Neuronal stem cell (in vitro differentiated cells): ENCODE measurements at regions not wholly inside any gene's neighbourhood (a gene's known extent, or its start where the extent isn't known, plus 50 kb on each side); places are given as distances from the start of the nearest gene placed in this dataset.
A peak's percentile ranks its signal among the peaks of the same experiment; 100 is the strongest.

Experiments used
- DNase-seq: peaks from one replicate; pipeline ENCODE4 v3.0.0-alpha.2; 2013; ENCODE audit warnings: low spot score
- H2AFZ ChIP-seq: one replicate; pipeline ENCODE4 v1.6.1; 2013; ENCODE audit warnings: mild to moderate bottlenecking, low read length, inconsistent platforms
- H2AK5ac ChIP-seq: 2 replicates; pipeline ENCODE4 v1.6.1; 2013; ENCODE audit warnings: low read depth, mild to moderate bottlenecking, inconsistent platforms, low read length, moderate library complexity, mixed read lengths
- H2BK120ac ChIP-seq: 2 replicates; pipeline ENCODE4 v1.6.1; 2013; ENCODE audit warnings: low read depth, mild to moderate bottlenecking, inconsistent platforms, low read length, moderate library complexity, mixed read lengths
- H2BK12ac ChIP-seq: one replicate; pipeline ENCODE4 v1.6.1; 2013; ENCODE audit warnings: low read length, inconsistent platforms
- H2BK15ac ChIP-seq: 2 replicates; pipeline ENCODE4 v1.6.1; 2013; ENCODE audit warnings: mild to moderate bottlenecking, low read length, inconsistent platforms, mixed read lengths
- H2BK5ac ChIP-seq: one replicate; pipeline ENCODE4 v1.6.1; 2013; ENCODE audit warnings: inconsistent platforms, mild to moderate bottlenecking, low read length, moderate library complexity
- H3K14ac ChIP-seq: one replicate; pipeline ENCODE4 v1.6.1; 2013; ENCODE audit warnings: low read length, inconsistent platforms
- H3K18ac ChIP-seq: 2 replicates; pipeline ENCODE4 v1.6.1; 2013; ENCODE audit warnings: low read length, inconsistent platforms
- H3K23ac ChIP-seq: 2 replicates; pipeline ENCODE4 v1.6.1; 2013; ENCODE audit warnings: low read depth, mild to moderate bottlenecking, mixed read lengths, low read length, inconsistent platforms; ENCODE audit not compliant: poor library complexity
- H3K27ac ChIP-seq: replicated peaks from 3 replicates; pipeline ENCODE4 v1.5.1; 2013; ENCODE audit warnings: low read length, inconsistent platforms
- H3K27me3 ChIP-seq, 3 experiments: 2 replicates each; pipeline ENCODE4 v1.6.1; 2013; ENCODE audit warnings: low read length in 3 of 3, mild to moderate bottlenecking in 2 of 3, inconsistent platforms in 1 of 3, low read depth in 1 of 3, mixed read lengths in 1 of 3, moderate library complexity in 1 of 3; ENCODE audit not compliant: control insufficient read depth in 3 of 3, insufficient read depth in 3 of 3
- H3K36me3 ChIP-seq, 2 donors: replicated peaks in 1 of 2; 2 replicates each; pipeline ENCODE4 v1.6.1; 2013; ENCODE audit warnings: low read length in 2 of 2; ENCODE audit not compliant: control insufficient read depth in 2 of 2, insufficient read depth in 2 of 2
- H3K4ac ChIP-seq: 2 replicates; pipeline ENCODE4 v1.6.1; 2013; ENCODE audit warnings: inconsistent platforms, mild to moderate bottlenecking, low read length, moderate library complexity
- H3K4me1 ChIP-seq, 2 donors: 1 replicate in 1 of 2; 2 replicates in 1 of 2; pipeline ENCODE4 v1.6.1; 2013; ENCODE audit warnings: low read length in 2 of 2, low read depth in 1 of 2; ENCODE audit not compliant: control insufficient read depth in 2 of 2, insufficient read depth in 1 of 2
- H3K4me2 ChIP-seq: one replicate; pipeline ENCODE4 v1.6.1; 2013; ENCODE audit warnings: mild to moderate bottlenecking, low read length, inconsistent platforms; ENCODE audit not compliant: insufficient read depth, poor library complexity, severe bottlenecking
- H3K4me3 ChIP-seq, 2 donors: 2 replicates each; pipeline ENCODE4 v1.5.1; 2013; ENCODE audit warnings: low read length in 2 of 2, mild to moderate bottlenecking in 2 of 2, inconsistent platforms in 1 of 2, moderate library complexity in 1 of 2
- H3K79me1 ChIP-seq: one replicate; pipeline ENCODE4 v1.6.1; 2013; ENCODE audit warnings: low read depth, mild to moderate bottlenecking, inconsistent platforms, low read length, moderate library complexity
- H3K9ac ChIP-seq: one replicate; pipeline ENCODE4 v1.6.1; 2013; ENCODE audit warnings: mild to moderate bottlenecking, low read depth, low read length, inconsistent platforms; ENCODE audit not compliant: poor library complexity
- H3K9me3 ChIP-seq, 2 donors: replicated peaks in 1 of 2; 2 replicates each; pipeline versions ENCODE3 to v1.6.1; 2013; ENCODE audit warnings: low read length in 2 of 2, mild to moderate bottlenecking in 2 of 2, inconsistent platforms in 1 of 2, low read depth in 1 of 2, mixed read lengths in 1 of 2, moderate library complexity in 1 of 2; ENCODE audit not compliant: control insufficient read depth in 2 of 2, insufficient read depth in 1 of 2
- H4K8ac ChIP-seq: one replicate; pipeline ENCODE4 v1.6.1; 2013; ENCODE audit warnings: low read depth, mild to moderate bottlenecking, inconsistent platforms, low read length, moderate library complexity
- H4K91ac ChIP-seq: one replicate; pipeline ENCODE4 v1.6.1; 2013; ENCODE audit warnings: low read length, low read depth, mild to moderate bottlenecking, inconsistent platforms; ENCODE audit not compliant: poor library complexity
- WGBS, 2 donors: extraction: QIAGEN DNeasy Blood & Tissue Kit; methylation state at CpG; one replicate each; pipeline ENCODE4 v1.1.7; 2013; ENCODE audit warnings: missing lambda C conversion rate in 2 of 2, mixed read lengths in 1 of 2; ENCODE audit not compliant: insufficient read length in 2 of 2, insufficient replicate concordance in 1 of 2; ENCODE audit errors: extremely low coverage in 2 of 2; 5-methylcytosine and 5-hydroxymethylcytosine counted together

DNA sequence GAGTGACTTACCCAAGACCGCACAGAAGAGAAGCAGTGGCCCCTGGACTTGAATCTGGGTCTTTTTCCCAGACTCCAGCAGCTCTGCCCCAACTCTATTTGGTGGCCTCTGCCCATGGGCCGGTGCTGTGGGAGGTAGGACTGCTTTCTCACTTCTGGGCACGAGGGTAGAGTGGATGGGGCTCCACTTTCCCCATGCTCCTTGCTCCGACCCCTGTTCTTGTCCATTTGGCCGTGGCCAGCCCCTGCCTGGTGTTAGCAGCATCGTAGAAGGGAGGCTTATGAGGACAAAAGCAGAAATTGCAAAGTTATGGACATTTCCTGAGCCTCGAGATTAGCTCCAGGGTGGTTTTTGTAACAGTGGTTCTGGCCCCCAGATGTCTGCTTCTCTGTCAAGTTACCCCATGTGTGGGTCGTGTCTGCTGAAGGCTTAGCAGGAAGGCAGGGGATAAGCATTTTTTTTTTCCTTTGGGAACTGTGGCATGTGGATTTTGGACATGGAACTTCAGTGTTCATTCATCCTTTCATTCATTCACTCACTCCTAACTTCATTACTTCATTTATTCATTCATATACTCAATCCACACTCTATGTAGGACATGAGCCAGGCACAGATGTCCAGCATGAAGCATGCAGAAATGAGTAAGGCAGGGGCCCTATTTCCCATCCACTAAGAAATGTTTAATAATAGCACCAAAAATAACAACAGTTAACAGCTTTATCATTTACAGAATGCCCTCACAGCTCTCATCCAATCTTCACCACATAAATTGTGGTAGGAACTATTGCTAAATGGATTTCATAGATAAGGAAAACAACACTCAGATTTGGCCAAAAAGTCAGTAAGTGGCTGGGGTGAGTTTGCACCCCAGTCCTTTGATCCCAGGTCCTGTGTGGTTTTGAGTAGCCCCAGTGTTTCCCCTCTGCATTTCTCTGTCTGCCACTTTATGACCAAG is 180.5 kb downstream of the OPA1 start:
- peaks cover 35 to 63% of the 10 kb centered on the region in 2 donors for H3K4me1 ChIP-seq
- WGBS, 2 donors: no CpG with 5 or more reads among the region's 8 CpGs
- no peak overlapping the region for H2AFZ ChIP-seq
- H2AK5ac ChIP-seq: no peak overlapping the region
- H3K23ac ChIP-seq: no peak overlapping the region
- no peak overlapping the region for H2BK15ac ChIP-seq
- H3K79me1 ChIP-seq: no peaks in the 10 kb centered on the region
- H4K91ac ChIP-seq: no peak overlapping the region
- H3K4ac ChIP-seq: no peak overlapping the region
- peaks cover 0 to 41% (median 11%) of the 10 kb centered on the region in 3 experiments for H3K27me3 ChIP-seq
- H3K36me3 ChIP-seq: no peaks in the 10 kb centered on the region
- no peak overlapping the region for H3K9ac ChIP-seq
- H2BK12ac ChIP-seq: no peak overlapping the region
- no peak overlapping the region for H3K4me2 ChIP-seq
- H3K27ac ChIP-seq: no peak overlapping the region
- no peak for DNase-seq
- H4K8ac ChIP-seq: no peak overlapping the region
- H3K14ac ChIP-seq: no peak overlapping the region
- no peak overlapping the region for H2BK5ac ChIP-seq
- H3K9me3 ChIP-seq: peaks cover 0 to 6% of the 10 kb centered on the region in 2 donors
- peak overlapping the region; percentile 13 for H3K18ac ChIP-seq
- H3K4me3 ChIP-seq: no peak overlapping the region
- H2BK120ac ChIP-seq: no peak overlapping the region

DNA sequence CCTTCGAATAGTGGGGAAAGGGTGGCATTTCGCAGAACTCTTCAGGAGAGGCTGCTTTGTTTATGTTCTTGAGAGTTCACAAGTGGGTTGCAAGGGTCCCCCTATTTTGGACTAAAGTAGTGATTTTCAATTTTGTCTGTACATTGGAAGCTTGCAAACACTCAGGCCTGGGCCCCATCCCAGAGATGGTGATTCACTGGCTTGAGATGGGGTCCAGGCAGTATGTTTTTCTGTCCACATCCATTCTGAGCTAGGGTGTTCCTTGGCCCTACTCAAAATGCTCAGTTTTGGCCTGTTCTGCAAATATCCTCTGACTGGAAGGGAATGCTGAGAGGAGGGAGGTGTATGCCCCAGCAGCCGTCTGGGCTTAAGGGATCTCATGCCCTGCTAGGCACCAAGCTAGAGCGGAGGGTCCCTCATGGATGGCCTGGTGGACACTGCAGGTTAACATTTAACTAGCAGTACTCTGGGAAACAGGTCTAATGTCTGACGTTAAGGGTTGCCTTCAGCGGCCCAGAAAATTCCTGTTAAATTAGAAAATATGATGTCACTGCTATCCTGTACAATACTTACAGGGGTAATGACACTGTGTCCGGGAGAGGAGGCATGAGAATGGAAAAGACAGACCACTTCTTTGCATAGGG is 181.4 kb downstream of the OPA1 start:
- Histone ChIP-seq H3K4me1 (peaks cover 35 to 63% of the 10 kb centered on the region in 2 donors), H3K4me2 (no peak overlapping the region), H3K27me3 (peaks cover 0 to 46% (median 11%) of the 10 kb centered on the region in 3 experiments), H3K4me3 (no peak overlapping the region), H2BK5ac (no peak overlapping the region), H4K8ac (no peak overlapping the region), H3K23ac (no peak overlapping the region), H3K9ac (no peak overlapping the region), H3K27ac (no peak overlapping the region), H2BK12ac (no peak overlapping the region), H3K79me1 (no peaks in the 10 kb centered on the region), H3K14ac (no peak overlapping the region), H3K36me3 (no peaks in the 10 kb centered on the region), H4K91ac (no peak overlapping the region), H3K4ac (no peak overlapping the region), H2AK5ac (no peak overlapping the region), H3K9me3 (peaks cover 0 to 1% of the 10 kb centered on the region in 2 donors), H2BK15ac (no peak overlapping the region), H2BK120ac (no peak overlapping the region), H3K18ac (no peak overlapping the region), H2AFZ (no peak overlapping the region)
- WGBS, 2 donors: no CpG with 5 or more reads among the region's 7 CpGs
- no peak for DNase-seq

DNA sequence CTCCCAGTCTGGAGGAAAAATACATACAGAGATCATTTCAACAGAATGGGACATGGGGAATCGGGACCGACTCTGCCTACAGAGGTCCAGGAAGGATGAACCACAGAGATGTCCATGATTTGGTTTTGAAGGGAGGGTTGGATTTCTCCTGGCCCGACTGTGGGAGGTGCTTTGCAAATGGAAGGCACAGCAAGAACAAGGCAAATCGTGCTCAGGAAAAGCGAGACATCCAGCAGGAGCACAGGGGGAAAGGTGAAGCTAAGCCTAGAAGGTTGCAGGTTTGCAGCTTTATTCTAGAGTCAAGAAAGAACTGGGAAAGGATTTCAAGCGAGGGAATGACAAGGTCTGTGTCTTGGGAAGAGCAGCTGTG is 181.9 kb downstream of the OPA1 start:
- Histone ChIP-seq H3K27ac (no peak overlapping the region), H3K18ac (peak overlapping the region; percentile 28), H2BK12ac (no peak overlapping the region), H2AFZ (no peak overlapping the region), H4K8ac (no peak overlapping the region), H3K14ac (no peak overlapping the region), H2BK5ac (no peak overlapping the region), H3K36me3 (no peaks in the 10 kb centered on the region), H2BK15ac (peak overlapping the region; percentile 12), H3K9me3 (no peaks in the 10 kb centered on the region), H2BK120ac (no peak overlapping the region), H3K4ac (no peak overlapping the region), H3K27me3 (peaks cover 0 to 46% (median 11%) of the 10 kb centered on the region in 3 experiments), H3K4me3 (no peak overlapping the region), H3K23ac (no peak overlapping the region), H2AK5ac (no peak overlapping the region), H3K4me1 (peaks cover 35 to 63% of the 10 kb centered on the region in 2 donors), H4K91ac (no peak overlapping the region), H3K4me2 (no peak overlapping the region), H3K79me1 (no peaks in the 10 kb centered on the region), H3K9ac (no peak overlapping the region)
- no CpG with 5 or more reads among the region's 6 CpGs for WGBS, 2 donors
- no peak for DNase-seq

DNA sequence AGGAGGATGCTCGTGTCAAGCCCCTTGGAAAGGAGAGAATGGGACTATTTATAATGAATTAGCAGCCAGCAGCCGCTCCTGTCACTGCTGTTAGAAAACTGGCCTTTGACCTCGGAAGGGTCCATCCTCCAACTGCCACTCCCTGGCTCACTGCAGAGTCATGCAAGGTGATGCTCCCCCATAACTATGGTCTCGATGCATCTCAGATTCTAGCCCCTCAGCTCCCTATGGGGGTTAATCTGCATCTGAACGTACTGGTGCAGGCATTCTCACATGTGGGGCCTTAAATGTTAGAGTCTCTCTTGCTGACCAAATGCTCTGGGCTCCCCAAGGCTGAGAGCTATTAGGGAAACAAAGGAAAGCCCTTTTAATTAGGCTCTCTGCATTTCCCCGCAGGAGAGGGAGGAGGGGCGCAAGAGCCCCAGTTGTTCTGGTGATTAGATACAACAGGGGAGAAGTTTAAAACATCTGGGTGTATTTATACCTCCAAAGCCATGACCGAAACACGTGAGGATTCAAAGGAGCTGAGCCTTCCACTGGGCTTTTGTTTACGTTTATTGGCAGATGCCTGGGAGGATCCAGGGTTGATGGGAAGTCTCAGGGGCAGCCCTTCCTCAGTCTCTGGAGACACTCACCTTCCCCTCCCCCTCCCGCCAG is 182.5 kb downstream of the OPA1 start:
- Histone ChIP-seq H2BK15ac (no peak overlapping the region), H3K18ac (no peak overlapping the region), H2BK5ac (no peak overlapping the region), H4K8ac (no peak overlapping the region), H3K4me3 (no peak overlapping the region), H3K27ac (no peak overlapping the region), H3K4me2 (peak overlapping the region; percentile 3), H3K36me3 (no peaks in the 10 kb centered on the region), H3K27me3 (peaks cover 0 to 46% (median 11%) of the 10 kb centered on the region in 3 experiments), H3K14ac (no peak overlapping the region), H4K91ac (no peak overlapping the region), H2BK120ac (no peak overlapping the region), H3K9ac (no peak overlapping the region), H3K9me3 (no peaks in the 10 kb centered on the region), H3K4ac (no peak overlapping the region), H2BK12ac (no peak overlapping the region), H2AK5ac (no peak overlapping the region), H3K4me1 (peaks cover 42 to 65% of the 10 kb centered on the region in 2 donors), H2AFZ (no peak overlapping the region), H3K23ac (no peak overlapping the region), H3K79me1 (no peaks in the 10 kb centered on the region)
- DNase-seq: peak; percentile 29
- WGBS, 2 donors: no CpG with 5 or more reads among the region's 11 CpGs
